ENCODE measurements at regions not wholly inside any gene's neighbourhood (a gene's known extent, or its start where the extent isn't known, plus 50 kb on each side); places are given as distances from the start of the nearest gene placed in this dataset.

GRCh38 chr14:50008562-50008961 is 107.8 kb downstream of the VCPKMT start (continued):
- no peak for TF ChIP-seq ZNF462 (CRISPR knock-in tag; IDR thresholded peaks at IDR 0.05)
- TF ChIP-seq EZH2 (IDR thresholded peaks at IDR 0.05; ENCODE audit: low read depth, unreplicated experiment), result no peak
- no peak for TF ChIP-seq CREB1 (CRISPR knock-in tag; IDR thresholded peaks at IDR 0.05; ENCODE audit: low read depth)
- no peak for TF ChIP-seq NANOG (IDR thresholded peaks at IDR 0.05; ENCODE audit: borderline replicate concordance)
- TF ChIP-seq ZNF331 (CRISPR knock-in tag; IDR thresholded peaks at IDR 0.05; ENCODE audit: low read depth), result no peak
- TF ChIP-seq ETS1 (IDR thresholded peaks at IDR 0.05), result no peak

GRCh38 chr14:50008974-50009373 is 107.4 kb downstream of the VCPKMT start:
- Mint-ChIP-seq H3K36me3 (ENCODE audit: low read depth) (no peaks in the 10 kb centered on the region), H3K4me3 (no peak overlapping the region), H3K27ac (no peak overlapping the region), H3K4me1 (peaks cover 11% of the 10 kb centered on the region; the same call in 2 of the 3 replicates), H3K9me3 (no peaks in the 10 kb centered on the region; the same call in 2 of the 3 replicates), H3K27me3 (ENCODE audit: insufficient read depth, low read depth, poor library complexity) (peaks cover 8% of the 10 kb centered on the region)
- DNase-seq (ENCODE audit: low spot score) (no peak), ATAC-seq (no peak)
- Histone ChIP-seq H3K27ac (ENCODE audit: low read depth) (no peak overlapping the region), H3K4me1 (ENCODE audit: insufficient read depth) (no peaks in the 10 kb centered on the region; the same call in 1 of the 2 replicates), H3K9me2 (ENCODE audit: insufficient read depth) (no peaks in the 10 kb centered on the region), H4K20me1 (replicated peaks; ENCODE audit: insufficient read depth) (no peaks in the 10 kb centered on the region), H3K36me3 (ENCODE audit: insufficient read depth) (no peaks in the 10 kb centered on the region), H3K4me2 (no peak overlapping the region), H3K4me3 (no peak overlapping the region), H2AFZ (no peak overlapping the region), H3F3A (replicated peaks; ENCODE audit: low read depth) (no peaks in the 10 kb centered on the region), H3K79me2 (replicated peaks; ENCODE audit: insufficient read depth) (no peaks in the 10 kb centered on the region), H3K27me3 (ENCODE audit: insufficient read depth) (peaks cover 6% of the 10 kb centered on the region)
- TF ChIP-seq, protein P1, sequence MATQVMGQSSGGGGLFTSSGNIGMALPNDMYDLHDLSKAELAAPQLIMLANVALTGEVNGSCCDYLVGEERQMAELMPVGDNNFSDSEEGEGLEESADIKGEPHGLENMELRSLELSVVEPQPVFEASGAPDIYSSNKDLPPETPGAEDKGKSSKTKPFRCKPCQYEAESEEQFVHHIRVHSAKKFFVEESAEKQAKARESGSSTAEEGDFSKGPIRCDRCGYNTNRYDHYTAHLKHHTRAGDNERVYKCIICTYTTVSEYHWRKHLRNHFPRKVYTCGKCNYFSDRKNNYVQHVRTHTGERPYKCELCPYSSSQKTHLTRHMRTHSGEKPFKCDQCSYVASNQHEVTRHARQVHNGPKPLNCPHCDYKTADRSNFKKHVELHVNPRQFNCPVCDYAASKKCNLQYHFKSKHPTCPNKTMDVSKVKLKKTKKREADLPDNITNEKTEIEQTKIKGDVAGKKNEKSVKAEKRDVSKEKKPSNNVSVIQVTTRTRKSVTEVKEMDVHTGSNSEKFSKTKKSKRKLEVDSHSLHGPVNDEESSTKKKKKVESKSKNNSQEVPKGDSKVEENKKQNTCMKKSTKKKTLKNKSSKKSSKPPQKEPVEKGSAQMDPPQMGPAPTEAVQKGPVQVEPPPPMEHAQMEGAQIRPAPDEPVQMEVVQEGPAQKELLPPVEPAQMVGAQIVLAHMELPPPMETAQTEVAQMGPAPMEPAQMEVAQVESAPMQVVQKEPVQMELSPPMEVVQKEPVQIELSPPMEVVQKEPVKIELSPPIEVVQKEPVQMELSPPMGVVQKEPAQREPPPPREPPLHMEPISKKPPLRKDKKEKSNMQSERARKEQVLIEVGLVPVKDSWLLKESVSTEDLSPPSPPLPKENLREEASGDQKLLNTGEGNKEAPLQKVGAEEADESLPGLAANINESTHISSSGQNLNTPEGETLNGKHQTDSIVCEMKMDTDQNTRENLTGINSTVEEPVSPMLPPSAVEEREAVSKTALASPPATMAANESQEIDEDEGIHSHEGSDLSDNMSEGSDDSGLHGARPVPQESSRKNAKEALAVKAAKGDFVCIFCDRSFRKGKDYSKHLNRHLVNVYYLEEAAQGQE (IDR thresholded peaks at IDR 0.05; ENCODE audit: unreplicated experiment), result no peak
- TF ChIP-seq, protein P2, sequence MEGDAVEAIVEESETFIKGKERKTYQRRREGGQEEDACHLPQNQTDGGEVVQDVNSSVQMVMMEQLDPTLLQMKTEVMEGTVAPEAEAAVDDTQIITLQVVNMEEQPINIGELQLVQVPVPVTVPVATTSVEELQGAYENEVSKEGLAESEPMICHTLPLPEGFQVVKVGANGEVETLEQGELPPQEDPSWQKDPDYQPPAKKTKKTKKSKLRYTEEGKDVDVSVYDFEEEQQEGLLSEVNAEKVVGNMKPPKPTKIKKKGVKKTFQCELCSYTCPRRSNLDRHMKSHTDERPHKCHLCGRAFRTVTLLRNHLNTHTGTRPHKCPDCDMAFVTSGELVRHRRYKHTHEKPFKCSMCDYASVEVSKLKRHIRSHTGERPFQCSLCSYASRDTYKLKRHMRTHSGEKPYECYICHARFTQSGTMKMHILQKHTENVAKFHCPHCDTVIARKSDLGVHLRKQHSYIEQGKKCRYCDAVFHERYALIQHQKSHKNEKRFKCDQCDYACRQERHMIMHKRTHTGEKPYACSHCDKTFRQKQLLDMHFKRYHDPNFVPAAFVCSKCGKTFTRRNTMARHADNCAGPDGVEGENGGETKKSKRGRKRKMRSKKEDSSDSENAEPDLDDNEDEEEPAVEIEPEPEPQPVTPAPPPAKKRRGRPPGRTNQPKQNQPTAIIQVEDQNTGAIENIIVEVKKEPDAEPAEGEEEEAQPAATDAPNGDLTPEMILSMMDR (conservative IDR thresholded peaks at IDR 0.05; ENCODE audit: low read depth in 2 of 2), result no peak
- TF ChIP-seq CREB1 (CRISPR knock-in tag; IDR thresholded peaks at IDR 0.05; ENCODE audit: low read depth) (no peak), POLR2AphosphoS5 (IDR thresholded peaks at IDR 0.05; ENCODE audit: low read depth) (no peak), ZNF114 (CRISPR knock-in tag; IDR thresholded peaks at IDR 0.05) (no peak), STAT1 (IDR thresholded peaks at IDR 0.05; ENCODE audit: unreplicated experiment) (no peak), EZH2 (IDR thresholded peaks at IDR 0.05; ENCODE audit: low read depth, unreplicated experiment) (no peak), ETS1 (IDR thresholded peaks at IDR 0.05) (no peak)

All from GM23338 (cell line).